Endothelial cell of umbilical vein (primary cell): ENCODE measurements at regions not wholly inside any gene's neighbourhood (a gene's known extent, or its start where the extent isn't known, plus 50 kb on each side); places are given as distances from the start of the nearest gene placed in this dataset.

Experiments used
- BruUV-seq: library from RNA; stranded (reverse); fragments of 400-500 nt; replicated peaks from 2 replicates; lab custom pipeline; 2021; lab: Mats Ljungman, UMichigan
- CTCF ChIA-PET: fragments of 300-600, 350-600 bp; sonication (Branson Sonifier 250); formaldehyde crosslinking; loops from one replicate; lab custom pipeline; 2021; ENCODE audit warnings: antibody characterized with exemption, inconsistent platforms; lab: Charles Lee
- POLR2A ChIA-PET: fragments of 300-600, 350-600 bp; sonication (Branson Sonifier 250); formaldehyde crosslinking; loops from one replicate; lab custom pipeline; 2021; ENCODE audit warnings: antibody characterized with exemption, inconsistent platforms; lab: Charles Lee
- DNase-seq: peaks from one replicate; pipeline ENCODE4 v3.0.0-alpha.2; 2011; ENCODE audit warnings: low read depth, low spot score
- FAIRE-seq: peaks from 2 replicates; lab custom pipeline; 2011; peaks lifted over from hg19 to GRCh38; lab: Jason Lieb, UNC
- H2AFZ ChIP-seq: 2 replicates; pipeline ENCODE4 v1.6.0; 2012; ENCODE audit warnings: low read depth, low read length, control low read depth, inconsistent platforms
- H3K27ac ChIP-seq: 2 replicates; pipeline ENCODE4 v1.5.1; 2011; ENCODE audit warnings: low read depth, mild to moderate bottlenecking, control low read depth, low read length, moderate library complexity; ENCODE audit not compliant: insufficient read depth
- H3K27me3 ChIP-seq, 2 experiments: 2 replicates each; pipeline versions ENCODE4 v1.6.0 to v1.6.1; 2011; ENCODE audit warnings: low read length in 2 of 2, mixed read lengths in 1 of 2; ENCODE audit not compliant: control insufficient read depth in 2 of 2, insufficient read depth in 2 of 2
- H3K36me3 ChIP-seq, 2 experiments: 2 replicates in 1 of 2; 3 replicates in 1 of 2; pipeline ENCODE4 v1.5.1; 2011; ENCODE audit warnings: low read length in 2 of 2, mild to moderate bottlenecking in 1 of 2, moderate library complexity in 1 of 2; ENCODE audit not compliant: control insufficient read depth in 2 of 2, insufficient read depth in 2 of 2; ENCODE audit errors: extremely low read depth in 1 of 2
- H3K4me1 ChIP-seq: 3 replicates; pipeline ENCODE4 v1.5.1; 2011; ENCODE audit warnings: mild to moderate bottlenecking, low read length; ENCODE audit not compliant: control insufficient read depth, insufficient read depth; ENCODE audit errors: extremely low read depth
- H3K4me2 ChIP-seq: 2 replicates; pipeline ENCODE4 v1.6.1; 2011; ENCODE audit warnings: low read length, control low read depth, mixed read lengths; ENCODE audit not compliant: insufficient read depth
- H3K4me3 ChIP-seq, 3 experiments: fragments of 200-600 bp in 1 of 3; sonication (generic), shearing (Covaris generic) in 1 of 3; replicated peaks in 1 of 3; 2 replicates each; pipeline ENCODE4 v1.5.1; 2011 to 2016; ENCODE audit warnings: control low read depth in 3 of 3, low read length in 3 of 3, mild to moderate bottlenecking in 2 of 3, inconsistent platforms in 1 of 3, low read depth in 1 of 3, moderate library complexity in 1 of 3; ENCODE audit not compliant: insufficient read depth in 1 of 3
- H3K79me2 ChIP-seq: 2 replicates; pipeline ENCODE4 v1.6.0; 2012; ENCODE audit warnings: low read length, inconsistent platforms; ENCODE audit not compliant: control insufficient read depth, insufficient read depth
- H3K9ac ChIP-seq: replicated peaks from 2 replicates; pipeline ENCODE3; 2011; ENCODE audit warnings: low read length, control low read depth; ENCODE audit not compliant: insufficient read depth; ENCODE audit errors: extremely low read depth
- H3K9me1 ChIP-seq: replicated peaks from 3 replicates; pipeline ENCODE4 v1.6.0; 2011; ENCODE audit warnings: mild to moderate bottlenecking, low read length; ENCODE audit not compliant: control insufficient read depth, insufficient read depth; ENCODE audit errors: extremely low read depth
- H3K9me3 ChIP-seq: replicated peaks from 2 replicates; pipeline ENCODE4 v1.5.1; 2012; ENCODE audit warnings: low read length, inconsistent platforms; ENCODE audit not compliant: control insufficient read depth, insufficient read depth
- H4K20me1 ChIP-seq: replicated peaks from 2 replicates; pipeline ENCODE3; 2011; ENCODE audit warnings: mild to moderate bottlenecking, low read length; ENCODE audit not compliant: control insufficient read depth, insufficient read depth; ENCODE audit errors: extremely low read depth
- CTCF ChIP-seq, 2 donors: IDR thresholded peaks; 1 replicate in 1 of 2; 2 replicates in 1 of 2; pipeline ENCODE4 v1.5.1; 2011; ENCODE audit warnings: low read length in 2 of 2, mild to moderate bottlenecking in 2 of 2, moderate library complexity in 2 of 2, control low read depth in 1 of 2, inconsistent platforms in 1 of 2, low read depth in 1 of 2; ENCODE audit not compliant: insufficient read depth in 1 of 2; ENCODE audit errors: extremely low read depth in 1 of 2
- EZH2 ChIP-seq: IDR thresholded peaks from 2 replicates; pipeline ENCODE4 v1.6.1; 2012; ENCODE audit warnings: borderline replicate concordance, low read depth, mild to moderate bottlenecking, moderate library complexity, low read length, inconsistent platforms; ENCODE audit not compliant: severe bottlenecking
- FOS ChIP-seq: IDR thresholded peaks from 2 replicates; pipeline ENCODE4 v1.6.1; 2011; ENCODE audit warnings: mild to moderate bottlenecking, low read length, moderate library complexity, borderline replicate concordance; ENCODE audit not compliant: insufficient read depth
- GATA2 ChIP-seq: IDR thresholded peaks from 2 replicates; pipeline ENCODE4 v1.7.0; 2011; ENCODE audit warnings: low read depth, mild to moderate bottlenecking, moderate library complexity, mixed read lengths, low read length; ENCODE audit not compliant: insufficient read length, insufficient read depth
- JUN ChIP-seq: IDR thresholded peaks from 2 replicates; pipeline ENCODE4 v1.6.1; 2011; ENCODE audit warnings: borderline replicate concordance, low read depth; ENCODE audit not compliant: insufficient read length, insufficient read depth
- MAX ChIP-seq: IDR thresholded peaks from 2 replicates; pipeline ENCODE4 v1.6.1; 2011; ENCODE audit not compliant: insufficient read depth, insufficient read length
- MYC ChIP-seq: IDR thresholded peaks from one replicate; pipeline ENCODE4 v1.6.1; 2011; ENCODE audit warnings: mild to moderate bottlenecking, low read depth, low read length
- POLR2A ChIP-seq: IDR thresholded peaks from 2 replicates; pipeline ENCODE4 v1.6.1; 2012; ENCODE audit warnings: low read depth, mild to moderate bottlenecking, control low read depth, low read length
- POLR2AphosphoS5 ChIP-seq: IDR thresholded peaks from 2 replicates; pipeline ENCODE4 v1.6.1; 2012; ENCODE audit warnings: low read depth, mild to moderate bottlenecking, control low read depth, low read length, moderate library complexity; ENCODE audit not compliant: insufficient read depth
- dilution Hi-C: fragments of 300-500 bp; cut with MboI; formaldehyde crosslinking; loops from one replicate; pipeline ENCODE4 v1.15.0; 2019; ENCODE audit warnings: low sequenced_read_pairs; ENCODE audit not compliant: extremely low pct_ligation_motif_present
- intact Hi-C: fragments of 100-400 bp; cut with micrococcal nuclease; formaldehyde crosslinking; loops from one replicate; pipeline ENCODE4 v1.10.0; 2022

GRCh38 chr11:70744396-70745185, 346.3 kb downstream of the CTTN start:
- no peak overlapping the region for H2AFZ ChIP-seq
- no peaks in the 10 kb centered on the region for H3K27me3 ChIP-seq
- no peaks in the 10 kb centered on the region for H3K9me1 ChIP-seq
- ChIA-PET CTCF (no interaction called here), POLR2A (no interaction called here)
- DNase-seq (no peak), FAIRE-seq (no peak)
- no peaks in the 10 kb centered on the region for H3K36me3 ChIP-seq
- dilution Hi-C loops, result no loop called here
- no TSS peak for BruUV-seq
- no peak for TF ChIP-seq EZH2
- no peak for TF ChIP-seq MAX
- TF ChIP-seq POLR2A, result no peak
- TF ChIP-seq CTCF (IDR thresholded peaks at IDR 0.05; ENCODE audit: extremely low read depth in 1 of 2, insufficient read depth in 1 of 2, low read depth in 1 of 2, low read length in 2 of 2), result no peak
- TF ChIP-seq GATA2, result no peak
- no peak for TF ChIP-seq MYC
- TF ChIP-seq JUN, result no peak
- TF ChIP-seq FOS, result no peak
- TF ChIP-seq POLR2AphosphoS5, result no peak
- H3K9me3 ChIP-seq, result no peaks in the 10 kb centered on the region
- no peaks in the 10 kb centered on the region for H4K20me1 ChIP-seq
- H3K4me1 ChIP-seq, result no peaks in the 10 kb centered on the region
- intact Hi-C loops, result no loop called here
- H3K27ac ChIP-seq, result no peak overlapping the region
- H3K4me2 ChIP-seq, result no peak overlapping the region
- no peak overlapping the region for H3K4me3 ChIP-seq
- no peaks in the 10 kb centered on the region for H3K79me2 ChIP-seq
- no peak overlapping the region for H3K9ac ChIP-seq
